Dedifferentiated amniotic fluid mesenchymal stem cell (primary cell): ENCODE measurements at regions not wholly inside any gene's neighbourhood (a gene's known extent, or its start where the extent isn't known, plus 50 kb on each side); places are given as distances from the start of the nearest gene placed in this dataset.

ENCODE experiments used
- DNase-seq: peaks from one replicate; pipeline ENCODE4 v3.0.0-alpha.2; 2016; ENCODE audit errors: extremely low spot score

DNA sequence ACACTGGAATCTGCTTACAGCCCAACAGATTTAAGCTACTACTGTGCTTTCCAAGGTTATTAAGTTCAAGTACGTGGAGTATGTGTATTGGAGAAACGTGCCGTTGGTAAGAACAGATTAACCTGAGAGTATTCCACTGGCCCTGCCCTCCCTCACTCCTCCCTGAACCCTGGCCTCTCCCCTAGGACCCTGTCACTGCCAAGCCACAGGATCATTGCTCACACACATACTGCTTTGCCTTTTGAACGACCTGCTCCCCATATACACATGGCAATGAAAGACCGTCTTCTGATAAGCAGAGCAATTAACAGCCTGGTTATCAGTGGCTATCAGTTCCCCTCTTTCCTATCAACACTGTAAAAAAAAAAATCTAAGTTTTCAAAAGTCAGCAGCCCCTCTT is 458.9 kb upstream of the DYNLRB2 start:
- no peak for DNase-seq

DNA sequence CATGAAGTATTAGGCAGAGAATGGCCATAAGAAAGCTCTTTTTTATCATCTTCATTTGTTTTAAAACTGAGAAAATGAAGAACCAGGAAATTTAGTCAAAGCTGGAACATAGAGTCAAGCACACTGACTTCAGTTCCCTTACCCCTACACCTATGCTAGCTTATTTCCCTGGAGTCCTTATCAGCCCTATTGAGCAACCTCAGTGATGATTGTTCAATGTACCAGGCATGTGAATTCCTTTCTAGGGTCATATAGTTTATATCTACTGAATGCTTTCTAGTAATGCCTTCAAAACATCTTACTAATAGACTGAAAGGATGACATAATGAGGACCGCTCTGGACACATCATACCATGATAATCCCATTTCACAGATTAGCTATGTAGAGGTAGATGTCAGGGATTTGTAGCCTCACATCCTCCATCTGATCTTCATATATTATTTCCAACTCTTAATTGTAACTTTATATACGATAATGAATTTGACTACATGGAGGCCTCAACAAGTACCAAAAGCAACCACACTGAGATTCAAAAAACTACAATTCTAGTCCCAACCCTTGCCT is 460.4 kb upstream of the DYNLRB2 start:
- no peak for DNase-seq

DNA sequence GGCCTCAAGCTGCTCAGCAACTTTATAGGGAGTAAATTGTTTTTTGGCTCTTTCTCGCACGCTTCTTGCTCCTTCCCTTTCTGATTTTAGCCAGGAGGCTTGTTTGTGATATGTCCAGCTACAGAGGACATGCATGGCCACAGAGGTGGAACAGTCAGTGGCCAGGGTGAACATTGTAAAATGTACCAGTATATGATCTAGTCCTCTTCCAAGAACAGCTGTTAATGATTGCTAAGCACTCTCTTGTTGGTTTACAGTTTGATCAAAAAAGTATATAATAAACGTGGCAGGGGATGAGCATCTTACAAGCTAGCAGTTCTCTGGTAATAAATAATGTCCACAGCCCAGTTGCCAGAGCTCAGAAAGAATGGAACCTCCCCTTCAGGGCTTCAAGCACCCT is 461.7 kb upstream of the DYNLRB2 start:
- DNase-seq: no peak

GRCh38 chr16:80077696-80078095 is 463.1 kb upstream of the DYNLRB2 start:
- no peak for DNase-seq

GRCh38 chr16:80074329-80074728 is 466.5 kb upstream of the DYNLRB2 start:
- no peak for DNase-seq

DNA sequence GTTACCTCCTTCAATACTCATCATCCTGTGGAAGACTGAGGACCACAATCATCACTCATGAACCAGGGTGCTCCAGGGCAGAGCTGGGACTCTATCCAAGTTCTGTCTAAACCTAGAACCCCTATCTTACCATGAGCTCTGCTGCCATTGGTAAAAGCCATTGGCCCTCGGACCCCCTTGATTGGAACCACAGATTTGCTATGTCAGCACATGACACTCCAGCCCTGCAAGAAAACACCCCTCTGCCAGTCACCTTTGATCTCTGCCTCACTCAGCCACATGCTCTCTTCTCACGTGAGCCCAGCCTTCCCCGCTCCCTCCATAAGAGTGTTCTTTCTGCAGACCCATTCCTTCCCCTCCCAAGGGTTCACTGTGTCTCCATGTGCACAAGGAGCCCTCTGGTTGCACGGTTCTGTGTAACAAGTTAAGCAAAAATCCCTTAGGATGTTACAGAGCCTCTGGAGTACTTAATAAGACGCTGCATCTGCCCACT is 468.8 kb upstream of the DYNLRB2 start:
- DNase-seq: no peak

DNA sequence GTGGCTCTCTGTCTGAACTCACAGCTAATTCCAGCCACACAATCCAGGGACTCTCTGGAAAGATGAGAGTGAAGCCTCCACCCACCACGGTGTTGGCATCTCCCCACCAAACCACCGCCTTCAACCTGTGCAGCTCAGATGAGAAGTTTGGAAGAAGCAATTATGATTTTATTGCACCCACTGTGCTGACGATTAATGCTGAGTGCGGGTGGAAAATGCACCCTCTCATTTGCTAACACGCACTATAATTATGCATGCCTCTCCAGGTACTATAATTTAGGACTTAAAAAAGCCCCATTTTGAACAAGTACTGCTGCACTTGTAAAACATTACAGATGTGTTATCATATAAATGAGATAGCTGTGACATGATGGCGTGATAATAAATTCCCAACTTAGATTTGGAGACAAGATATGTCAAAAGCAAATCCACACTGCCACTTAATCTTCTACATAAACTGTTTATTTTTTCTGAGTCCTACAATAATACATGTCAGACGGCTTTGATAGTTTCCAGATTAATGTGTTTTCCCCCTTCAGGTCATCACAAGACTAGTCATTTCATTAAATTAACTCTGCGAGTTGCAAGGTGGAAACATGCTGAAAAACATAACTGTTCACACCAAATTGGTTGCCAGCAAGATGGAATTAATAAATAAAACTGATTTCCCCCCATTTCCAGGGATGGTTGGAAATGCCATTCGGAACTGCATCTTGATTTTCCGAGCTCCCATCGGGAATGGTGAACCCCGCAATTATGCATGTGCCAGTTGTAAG is 466.5 kb upstream of the MAF start:
- DNase-seq: no peak

DNA sequence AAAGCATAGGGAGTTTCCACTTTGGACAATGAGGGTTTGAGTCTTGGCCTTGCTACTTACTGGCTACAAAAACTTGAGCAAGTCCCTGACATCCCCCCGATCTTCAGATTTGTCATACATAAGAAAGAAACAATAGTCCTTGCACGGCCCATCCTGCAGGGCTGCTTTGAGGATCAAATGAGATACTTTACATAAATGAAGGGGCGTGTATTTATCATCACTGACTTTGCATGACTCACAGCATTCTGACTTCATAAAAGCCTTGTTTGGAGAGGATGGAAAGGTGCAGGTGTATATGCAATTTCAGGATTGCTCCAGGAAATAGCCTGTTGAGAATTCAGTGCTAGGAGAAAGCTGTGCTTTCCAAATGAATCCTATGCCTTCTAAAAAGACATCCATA is 465.0 kb upstream of the MAF start:
- no peak for DNase-seq

DNA sequence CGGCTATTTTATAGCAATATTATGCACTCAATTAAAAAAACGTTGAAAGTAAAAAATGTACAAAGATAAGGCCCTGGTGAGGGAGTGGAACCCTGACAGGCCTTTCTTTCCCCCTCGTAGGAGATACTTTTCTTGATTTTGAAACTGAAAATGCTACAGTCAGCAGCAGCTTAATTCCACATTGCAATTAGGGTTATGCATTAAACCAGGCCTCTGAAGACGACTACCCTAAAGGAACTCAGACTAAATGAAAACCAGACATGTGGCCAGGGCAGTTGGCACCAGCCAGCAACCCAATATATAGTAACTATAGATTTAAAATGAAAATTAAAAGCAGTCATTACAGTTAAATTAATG is 463.2 kb upstream of the MAF start:
- no peak for DNase-seq

- DNase-seq: no peak
Measured at GRCh38 chr16:80063031-80063712, 462.6 kb upstream of the MAF start.

DNA sequence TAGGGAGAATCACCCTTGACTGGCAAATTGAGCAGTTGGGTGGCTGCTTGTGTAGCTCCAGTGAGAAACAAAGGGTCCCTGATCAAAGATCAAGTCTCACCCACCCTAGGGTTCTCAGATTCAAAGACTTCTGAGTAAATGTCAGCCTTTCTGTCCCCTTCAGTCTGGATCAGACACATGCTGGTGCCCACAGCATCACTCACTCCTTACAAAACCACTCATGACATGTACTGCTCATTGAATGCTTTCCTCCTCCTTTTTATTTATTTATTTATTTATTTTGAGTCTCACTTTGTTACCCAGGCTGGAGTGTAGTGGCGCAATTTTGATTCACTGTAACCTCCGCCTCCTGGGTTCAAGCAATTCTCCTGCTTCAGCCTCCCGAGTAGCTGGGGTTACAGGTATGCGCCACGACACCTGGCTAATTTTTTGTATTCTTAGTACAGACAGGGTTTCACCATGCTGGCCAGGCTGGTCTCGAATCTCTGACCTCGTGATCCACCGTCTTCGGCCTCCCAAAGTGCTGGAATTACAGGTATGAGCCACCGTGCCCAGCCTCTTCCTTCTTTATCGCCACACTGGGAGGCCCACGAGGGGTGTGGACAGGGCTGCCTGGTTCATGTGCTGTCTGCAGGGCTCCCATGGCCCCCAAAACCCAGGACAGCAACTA is 462.0 kb upstream of the MAF start:
- no peak for DNase-seq

GRCh38 chr16:80060470-80060869 is 459.9 kb upstream of the MAF start:
- DNase-seq: no peak

- no peak for DNase-seq
Measured at GRCh38 chr16:80059836-80060235, 459.3 kb upstream of the MAF start.

- DNase-seq: no peak
Measured at GRCh38 chr16:80058214-80058613, 457.7 kb upstream of the MAF start.

- DNase-seq: peak; percentile 67
Measured at GRCh38 chr16:80056324-80056723, 455.8 kb upstream of the MAF start.

DNA sequence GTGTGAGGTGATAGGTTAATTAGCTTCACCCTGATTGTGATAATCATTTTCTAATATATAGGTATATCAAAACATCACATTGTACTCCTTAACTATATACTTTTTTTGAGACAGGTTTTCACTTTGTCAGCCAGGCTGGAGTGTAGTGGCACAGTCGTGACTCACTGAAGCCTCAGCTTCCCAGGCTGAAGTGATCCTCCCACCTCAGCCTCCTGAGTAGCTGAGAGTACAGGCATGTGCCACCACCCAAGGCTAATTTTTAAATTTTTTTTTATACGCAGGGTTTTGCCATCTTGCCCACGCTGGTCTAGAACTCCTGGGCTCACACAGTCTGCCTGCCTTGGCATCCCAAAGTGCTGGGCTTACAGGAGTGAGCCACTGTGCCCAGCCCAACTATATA is 455.3 kb upstream of the MAF start:
- DNase-seq: no peak

- no peak for DNase-seq
Measured at GRCh38 chr16:80054647-80055046, 454.1 kb upstream of the MAF start.

DNA sequence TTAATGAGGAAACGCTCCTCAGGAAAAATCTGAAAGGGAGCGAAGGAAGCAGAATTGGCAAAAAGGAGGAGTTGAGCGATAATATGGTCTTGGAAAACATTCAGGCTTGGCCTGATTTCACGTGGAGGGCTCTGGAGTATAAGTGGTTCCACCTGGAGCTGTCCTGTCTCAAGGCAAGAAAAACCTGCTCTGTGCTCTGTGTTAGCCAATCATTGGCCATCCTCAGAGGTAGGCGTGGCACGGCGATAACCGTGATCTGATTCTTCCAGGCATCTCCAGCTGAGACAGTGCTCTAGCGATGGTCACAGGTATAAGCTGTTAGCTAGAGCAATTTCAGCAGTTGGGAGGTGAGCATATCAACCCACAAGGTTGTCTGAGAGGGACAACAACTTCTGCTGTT is 450.5 kb upstream of the MAF start:
- DNase-seq: no peak

DNA sequence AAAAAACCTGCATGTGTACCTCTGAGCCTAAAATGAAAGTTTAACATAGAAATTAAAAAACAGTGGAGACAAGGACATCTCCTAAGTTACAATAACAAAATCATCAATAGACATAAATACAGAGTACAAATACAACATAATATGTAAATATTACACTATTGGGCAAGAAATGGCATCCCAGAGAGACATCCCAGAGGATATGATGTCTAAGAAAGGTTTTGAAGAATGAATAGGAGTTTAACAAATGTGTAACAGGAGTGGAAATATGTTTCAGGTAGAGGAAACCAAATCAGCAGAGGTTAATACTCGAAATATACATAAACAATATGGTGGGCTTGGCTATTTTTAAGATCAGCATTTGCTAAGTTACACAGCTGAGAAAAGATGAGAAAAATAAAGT is 447.7 kb upstream of the MAF start:
- no peak for DNase-seq

DNA sequence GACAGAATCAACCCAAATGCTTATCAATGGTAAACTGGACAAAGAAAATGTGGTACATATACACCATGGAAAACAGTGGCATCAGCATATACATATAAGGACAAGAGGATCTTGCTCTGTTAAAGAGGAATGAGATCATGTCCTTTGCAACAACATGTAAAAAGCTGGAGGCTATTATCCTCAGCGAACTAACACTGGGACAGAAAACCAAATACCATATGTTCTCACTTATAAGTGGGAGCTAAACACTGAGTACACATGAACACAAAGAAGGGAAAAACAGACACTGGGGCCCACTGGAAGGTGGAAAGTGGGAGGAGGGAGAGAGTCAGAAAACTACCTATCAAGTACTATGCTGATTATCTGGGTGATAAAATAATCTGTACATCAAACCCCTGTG is 447.3 kb upstream of the MAF start:
- no peak for DNase-seq

DNA sequence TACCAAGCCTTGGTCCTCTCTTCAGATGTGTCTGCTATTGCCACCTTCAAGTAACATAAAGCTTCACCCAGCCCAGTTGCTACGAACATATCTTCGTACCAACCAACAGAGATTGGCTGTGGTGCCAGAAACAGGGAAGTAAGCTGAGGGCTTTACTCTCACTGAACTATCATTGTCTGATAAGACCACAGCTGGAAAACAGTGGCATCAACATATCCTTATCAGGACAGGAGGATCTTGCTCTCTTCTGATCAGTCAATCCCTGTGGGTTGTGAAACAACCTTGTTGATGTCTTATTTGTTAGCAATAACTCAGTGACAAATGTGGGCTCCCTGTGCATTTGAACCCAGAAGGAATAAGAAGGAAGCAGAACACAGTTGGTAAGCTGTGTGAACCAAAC is 446.3 kb upstream of the MAF start:
- no peak for DNase-seq

- DNase-seq: no peak
Measured at GRCh38 chr16:80046261-80046660, 445.7 kb upstream of the MAF start.

- no peak for DNase-seq
Measured at GRCh38 chr16:80045861-80046260, 445.3 kb upstream of the MAF start.
